ENCODE measurements at regions not wholly inside any gene's neighbourhood (a gene's known extent, or its start where the extent isn't known, plus 50 kb on each side); places are given as distances from the start of the nearest gene placed in this dataset.

GRCh38 chr4:64756016-64756415 is 346.8 kb upstream of the TECRL start:
- Histone ChIP-seq H2AFZ (ENCODE audit: low read depth, low read length, poor library complexity, severe bottlenecking) (no peak overlapping the region), H3K4me2 (ENCODE audit: low read length) (no peak overlapping the region), H4K20me1 (ENCODE audit: insufficient read depth) (no peaks in the 10 kb centered on the region), H3K9me2 (ENCODE audit: insufficient read depth) (no peaks in the 10 kb centered on the region), H3K9ac (ENCODE audit: low read length) (no peak overlapping the region), H3K4me1 (ENCODE audit: control insufficient read depth in 1 of 2, insufficient read depth in 2 of 2, low read length in 2 of 2) (no peaks in the 10 kb centered on the region), H3K9me3 (ENCODE audit: control insufficient read depth in 1 of 2, insufficient read depth in 1 of 2, low read depth in 1 of 2, low read length in 2 of 2) (peaks cover 14 to 25% of the 10 kb centered on the region in 2 experiments; a peak in 2 of 4 replicates), H3K27me3 (ENCODE audit: insufficient read depth, low read length) (no peaks in the 10 kb centered on the region), H3K4me3 (replicated peaks in 1 of 2; ENCODE audit: low read depth in 1 of 2, low read length in 2 of 2) (no peak overlapping the region), H3K79me2 (ENCODE audit: insufficient read depth, low read length) (no peaks in the 10 kb centered on the region), H3K27ac (ENCODE audit: low read depth, low read length) (no peak overlapping the region), H3K36me3 (ENCODE audit: control insufficient read depth in 1 of 2, insufficient read depth in 2 of 2, low read length in 2 of 2) (no peaks in the 10 kb centered on the region)
- CTCF ChIA-PET: no interaction called here
- DNase-seq (ENCODE audit: low read depth, low spot score): no peak
- POLR2A ChIA-PET: no interaction called here
- intact Hi-C loops (cut with micrococcal nuclease): no loop called here
- no TSS peak for BruUV-seq (replicated peaks)
- no peak for ATAC-seq
- no peak for TF ChIP-seq SP1 (IDR thresholded peaks at IDR 0.05; ENCODE audit: low read depth)
- no peak for TF ChIP-seq EGR1 (IDR thresholded peaks at IDR 0.05; ENCODE audit: low read depth)
- no peak for TF ChIP-seq POLR2AphosphoS5 (IDR thresholded peaks at IDR 0.05; ENCODE audit: low read depth, low read length)
- no peak for TF ChIP-seq ZBTB33 (IDR thresholded peaks at IDR 0.05; ENCODE audit: extremely low read depth, insufficient replicate concordance, low read length)
- TF ChIP-seq SRF (IDR thresholded peaks at IDR 0.05; ENCODE audit: low read depth): no peak
- no peak for TF ChIP-seq CTCF (IDR thresholded peaks at IDR 0.05 in 2 of 3, conservative IDR thresholded peaks at IDR 0.05 in 1 of 3; ENCODE audit: borderline replicate concordance in 1 of 3, insufficient read depth in 1 of 3, low read depth in 2 of 3, low read length in 2 of 3)
- TF ChIP-seq POLR2A (IDR thresholded peaks at IDR 0.05; ENCODE audit: borderline replicate concordance, extremely low read depth, insufficient read depth, insufficient read length): no peak
- TF ChIP-seq ATF3 (IDR thresholded peaks at IDR 0.05): no peak
- no peak for TF ChIP-seq ZFX (IDR thresholded peaks at IDR 0.05)
- TF ChIP-seq FOSL1 (IDR thresholded peaks at IDR 0.05; ENCODE audit: low read depth): no peak
- no peak for TF ChIP-seq SIN3A (IDR thresholded peaks at IDR 0.05; ENCODE audit: low read depth)
- TF ChIP-seq MAX (IDR thresholded peaks at IDR 0.05): no peak
- TF ChIP-seq REST (IDR thresholded peaks at IDR 0.05; ENCODE audit: low read depth): no peak
- TF ChIP-seq EZH2phosphoT487 (IDR thresholded peaks at IDR 0.05; ENCODE audit: borderline replicate concordance): no peak
- no peak for TF ChIP-seq ZNF274 (IDR thresholded peaks at IDR 0.05; ENCODE audit: low read depth, low read length)
- RAD21 ChIA-PET (ENCODE audit: low non-redundant PET in 1 of 2, low total read pairs in 2 of 2, uncharacterized antibody in 2 of 2, unreplicated experiment in 2 of 2): no interaction called here

Data from HCT116 (cell line).